ENCODE measurements at regions not wholly inside any gene's neighbourhood (a gene's known extent, or its start where the extent isn't known, plus 50 kb on each side); places are given as distances from the start of the nearest gene placed in this dataset.

DNA sequence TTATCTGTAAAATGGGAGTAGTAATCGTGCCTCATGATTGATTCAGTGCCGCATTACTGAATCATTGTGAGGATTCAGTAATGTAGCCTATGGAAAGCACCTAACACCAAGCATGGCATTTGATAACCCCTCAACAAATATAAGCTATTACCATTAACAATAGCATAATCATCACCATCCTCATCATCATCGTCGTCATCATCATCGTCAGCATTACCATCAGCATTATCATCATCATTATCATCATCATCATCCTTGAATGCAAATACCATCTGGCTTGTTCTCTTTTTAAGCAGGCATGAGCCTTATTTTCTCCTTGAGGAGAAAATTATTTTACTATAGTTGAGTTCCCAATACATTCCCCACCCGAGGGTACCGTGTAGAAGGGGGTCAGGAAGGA lies 115.4 kb upstream of the PTPRG start:
- H3K9me3 ChIP-seq (replicated peaks; ENCODE audit: control insufficient read depth, insufficient read depth, low read length): no peaks in the 10 kb centered on the region
- H3K4me3 ChIP-seq (replicated peaks in 1 of 3; ENCODE audit: insufficient read depth in 1 of 3, low read depth in 1 of 3, low read length in 3 of 3): no peak overlapping the region
- H3K9ac ChIP-seq (replicated peaks; ENCODE audit: extremely low read depth, insufficient read depth, low read length): no peak overlapping the region
- H2AFZ ChIP-seq (ENCODE audit: low read depth, low read length): no peak overlapping the region
- no peak for FAIRE-seq
- no peaks in the 10 kb centered on the region for H3K36me3 ChIP-seq (ENCODE audit: control insufficient read depth in 2 of 2, extremely low read depth in 1 of 2, insufficient read depth in 2 of 2, low read length in 2 of 2)
- DNase-seq (ENCODE audit: low read depth, low spot score): no peak
- H3K9me1 ChIP-seq (replicated peaks; ENCODE audit: control insufficient read depth, extremely low read depth, insufficient read depth, low read length): no peaks in the 10 kb centered on the region
- dilution Hi-C loops (cut with MboI; ENCODE audit: extremely low pct_ligation_motif_present, low sequenced_read_pairs): no loop called here
- H3K4me2 ChIP-seq (ENCODE audit: insufficient read depth, low read length): no peak overlapping the region
- BruUV-seq (replicated peaks): no TSS peak
- no peaks in the 10 kb centered on the region for H3K79me2 ChIP-seq (ENCODE audit: control insufficient read depth, insufficient read depth, low read length)
- no peaks in the 10 kb centered on the region for H3K4me1 ChIP-seq (ENCODE audit: control insufficient read depth, extremely low read depth, insufficient read depth, low read length)
- intact Hi-C loops (cut with micrococcal nuclease): no loop called here
- no peak overlapping the region for H3K27ac ChIP-seq (ENCODE audit: insufficient read depth, low read depth, low read length)
- no peaks in the 10 kb centered on the region for H4K20me1 ChIP-seq (replicated peaks; ENCODE audit: control insufficient read depth, extremely low read depth, insufficient read depth, low read length)
- no peak for TF ChIP-seq JUN (IDR thresholded peaks at IDR 0.05; ENCODE audit: borderline replicate concordance, insufficient read depth, insufficient read length, low read depth)
- TF ChIP-seq, protein P1, sequence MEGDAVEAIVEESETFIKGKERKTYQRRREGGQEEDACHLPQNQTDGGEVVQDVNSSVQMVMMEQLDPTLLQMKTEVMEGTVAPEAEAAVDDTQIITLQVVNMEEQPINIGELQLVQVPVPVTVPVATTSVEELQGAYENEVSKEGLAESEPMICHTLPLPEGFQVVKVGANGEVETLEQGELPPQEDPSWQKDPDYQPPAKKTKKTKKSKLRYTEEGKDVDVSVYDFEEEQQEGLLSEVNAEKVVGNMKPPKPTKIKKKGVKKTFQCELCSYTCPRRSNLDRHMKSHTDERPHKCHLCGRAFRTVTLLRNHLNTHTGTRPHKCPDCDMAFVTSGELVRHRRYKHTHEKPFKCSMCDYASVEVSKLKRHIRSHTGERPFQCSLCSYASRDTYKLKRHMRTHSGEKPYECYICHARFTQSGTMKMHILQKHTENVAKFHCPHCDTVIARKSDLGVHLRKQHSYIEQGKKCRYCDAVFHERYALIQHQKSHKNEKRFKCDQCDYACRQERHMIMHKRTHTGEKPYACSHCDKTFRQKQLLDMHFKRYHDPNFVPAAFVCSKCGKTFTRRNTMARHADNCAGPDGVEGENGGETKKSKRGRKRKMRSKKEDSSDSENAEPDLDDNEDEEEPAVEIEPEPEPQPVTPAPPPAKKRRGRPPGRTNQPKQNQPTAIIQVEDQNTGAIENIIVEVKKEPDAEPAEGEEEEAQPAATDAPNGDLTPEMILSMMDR (IDR thresholded peaks at IDR 0.05; ENCODE audit: extremely low read depth in 1 of 2, insufficient read depth in 1 of 2, low read depth in 1 of 2, low read length in 2 of 2): no peak
- TF ChIP-seq MYC (IDR thresholded peaks at IDR 0.05; ENCODE audit: low read depth, low read length): no peak
- no peak for TF ChIP-seq EZH2 (IDR thresholded peaks at IDR 0.05; ENCODE audit: borderline replicate concordance, low read depth, low read length, severe bottlenecking)
- no peak for TF ChIP-seq GATA2 (IDR thresholded peaks at IDR 0.05; ENCODE audit: insufficient read depth, insufficient read length, low read depth, low read length)
- no peak for TF ChIP-seq POLR2AphosphoS5 (IDR thresholded peaks at IDR 0.05; ENCODE audit: insufficient read depth, low read depth, low read length)
- TF ChIP-seq, protein P2, sequence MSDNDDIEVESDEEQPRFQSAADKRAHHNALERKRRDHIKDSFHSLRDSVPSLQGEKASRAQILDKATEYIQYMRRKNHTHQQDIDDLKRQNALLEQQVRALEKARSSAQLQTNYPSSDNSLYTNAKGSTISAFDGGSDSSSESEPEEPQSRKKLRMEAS (IDR thresholded peaks at IDR 0.05; ENCODE audit: insufficient read depth, insufficient read length): no peak
- no peak for TF ChIP-seq FOS (IDR thresholded peaks at IDR 0.05; ENCODE audit: borderline replicate concordance, insufficient read depth, low read length)
- no peak for TF ChIP-seq POLR2A (IDR thresholded peaks at IDR 0.05; ENCODE audit: low read depth, low read length)
- POLR2A ChIA-PET: no interaction called here
- peaks cover 0 to 2% of the 10 kb centered on the region in 2 experiments for H3K27me3 ChIP-seq (ENCODE audit: control insufficient read depth in 2 of 2, insufficient read depth in 2 of 2, low read length in 2 of 2)
- CTCF ChIA-PET: interaction anchor here (1.2 kb wide), 1 partner anchor 64 kb away, joined by 3 read pairs; no protein-coding TSS in a partner anchor

Measured in endothelial cell of umbilical vein (primary cell).